NOMO-1 (cell line): ENCODE measurements at regions not wholly inside any gene's neighbourhood (a gene's known extent, or its start where the extent isn't known, plus 50 kb on each side); places are given as distances from the start of the nearest gene placed in this dataset.
"Not testable (repeated sequence)": the region's sequence is repeated elsewhere in the genome, so short reads cannot be mapped to it uniquely, and the experiment has no call there.

Experiments used
- DNase-seq, 2 experiments: peaks; one replicate each; lab custom pipeline; 2025; ENCODE audit not compliant: unreplicated experiment in 2 of 2; lab: John Stamatoyannopoulos, UW

DNA sequence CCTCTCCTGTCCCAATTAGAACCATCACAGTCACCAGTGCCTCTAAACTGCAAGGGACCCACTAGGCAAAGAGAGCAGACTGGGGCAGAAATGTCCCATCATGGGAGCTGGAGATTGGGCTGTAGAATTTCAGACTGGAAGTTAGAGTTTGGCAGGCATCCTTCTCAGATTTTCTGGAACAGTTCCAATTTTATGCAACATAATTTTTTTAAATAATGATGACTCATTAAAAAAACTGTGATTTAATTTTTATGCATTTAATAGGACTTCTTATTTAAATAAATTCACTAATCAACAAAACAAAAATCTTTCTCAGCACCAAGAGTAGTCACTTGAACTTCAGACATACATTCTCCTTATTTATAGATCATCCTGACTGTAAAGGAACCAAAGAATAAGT is 84.6 kb upstream of the SLC7A14 start:
- no peak for DNase-seq

DNA sequence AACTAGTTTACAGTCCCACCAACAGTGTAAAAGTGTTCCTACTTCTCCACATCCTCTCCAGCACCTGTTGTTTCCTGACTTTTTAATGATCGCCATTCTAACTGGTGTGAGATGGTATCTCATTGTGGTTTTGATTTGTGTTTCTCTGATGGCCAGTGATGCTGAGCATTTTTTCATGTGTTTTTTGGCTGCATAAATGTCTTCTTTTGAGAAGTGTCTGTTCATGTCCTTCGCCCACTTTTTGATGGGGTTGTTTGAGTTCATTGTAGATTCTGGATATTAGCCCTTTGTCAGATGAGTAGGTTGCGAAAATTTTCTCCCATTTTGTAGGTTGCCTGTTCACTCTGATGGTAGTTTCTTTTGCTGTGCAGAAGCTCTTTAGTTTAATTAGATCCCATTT is 77.1 kb upstream of the SLC7A14 start:
- not testable (repeated sequence) for DNase-seq

DNA sequence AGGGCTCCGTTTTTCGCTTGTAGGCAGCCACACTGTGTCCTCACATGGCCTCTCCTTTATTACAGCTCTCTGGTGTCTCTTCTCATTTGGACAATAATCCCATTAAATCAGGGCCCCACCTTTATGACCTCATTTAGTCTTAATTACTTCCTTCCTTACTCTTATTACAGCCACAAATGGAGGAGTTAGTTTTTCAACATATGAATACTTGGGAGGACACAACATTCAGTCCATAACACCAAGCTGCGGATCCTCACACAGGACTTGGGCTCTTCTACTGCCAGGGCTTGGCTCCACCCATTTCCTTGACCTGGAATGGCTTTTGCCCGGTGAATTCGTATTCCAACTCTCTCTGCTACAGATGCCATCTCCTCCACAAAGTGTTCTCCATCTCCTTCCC is 74.3 kb upstream of the SLC7A14 start:
- DNase-seq, result no peak

DNA sequence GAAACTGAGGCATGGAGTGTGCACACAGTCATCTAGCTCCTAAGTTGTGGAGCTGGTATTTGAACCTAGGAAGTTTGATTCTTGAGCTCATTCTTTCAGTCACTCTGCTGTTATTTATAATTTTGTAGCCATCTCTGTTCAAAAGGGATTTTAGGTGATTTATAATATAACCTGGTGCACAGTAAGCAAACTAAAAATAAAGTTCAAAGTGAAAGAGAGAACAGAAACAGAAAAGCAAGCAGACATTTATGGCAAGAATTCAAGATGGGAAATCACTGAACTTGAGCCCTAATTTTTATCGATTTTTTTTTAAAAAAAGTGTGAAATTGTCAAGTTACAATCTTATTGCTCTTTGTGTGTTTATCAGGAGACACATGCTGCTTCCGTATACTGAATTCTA is 71.4 kb upstream of the SLC7A14 start:
- no peak for DNase-seq

DNA sequence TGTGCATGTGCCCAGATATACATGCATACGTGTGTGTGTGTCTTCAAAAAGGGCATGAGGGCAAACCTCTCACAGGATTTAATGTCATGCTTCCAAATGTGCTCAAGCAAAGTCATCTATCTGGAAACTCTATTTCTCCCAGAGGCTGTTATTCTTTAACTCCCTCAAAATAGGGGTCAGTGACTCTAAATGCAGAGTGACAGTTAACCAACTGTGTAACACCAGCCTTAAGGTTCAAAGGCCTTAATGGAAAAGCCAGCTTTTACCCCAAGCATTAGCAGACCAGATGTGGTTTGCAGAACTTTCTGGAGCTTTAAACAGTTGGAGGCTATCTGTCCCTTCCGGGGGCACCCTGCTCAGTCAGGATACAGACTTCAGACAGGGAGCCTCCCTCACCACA is 70.4 kb upstream of the SLC7A14 start:
- DNase-seq, result no peak

DNA sequence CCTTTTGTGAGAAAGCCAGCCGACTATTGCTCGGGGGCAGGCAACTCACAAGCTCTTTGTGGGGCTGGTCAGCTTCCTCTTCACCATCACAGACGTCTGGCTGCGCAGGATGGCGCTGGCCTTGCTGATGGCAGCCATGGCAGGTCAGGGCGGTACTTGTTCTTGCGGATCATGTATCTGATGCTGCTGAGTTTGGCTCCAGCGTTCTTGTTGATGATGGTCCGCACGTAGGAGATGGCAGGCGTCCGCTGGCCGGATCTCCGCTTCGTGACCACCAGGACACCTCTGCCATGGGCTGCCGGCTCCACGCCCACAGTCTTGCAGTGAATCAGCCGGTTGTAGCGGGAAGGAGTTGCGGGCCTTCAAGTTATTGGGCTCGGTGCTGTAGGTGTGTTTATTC is 67.9 kb upstream of the SLC7A14 start:
- DNase-seq, result no peak

DNA sequence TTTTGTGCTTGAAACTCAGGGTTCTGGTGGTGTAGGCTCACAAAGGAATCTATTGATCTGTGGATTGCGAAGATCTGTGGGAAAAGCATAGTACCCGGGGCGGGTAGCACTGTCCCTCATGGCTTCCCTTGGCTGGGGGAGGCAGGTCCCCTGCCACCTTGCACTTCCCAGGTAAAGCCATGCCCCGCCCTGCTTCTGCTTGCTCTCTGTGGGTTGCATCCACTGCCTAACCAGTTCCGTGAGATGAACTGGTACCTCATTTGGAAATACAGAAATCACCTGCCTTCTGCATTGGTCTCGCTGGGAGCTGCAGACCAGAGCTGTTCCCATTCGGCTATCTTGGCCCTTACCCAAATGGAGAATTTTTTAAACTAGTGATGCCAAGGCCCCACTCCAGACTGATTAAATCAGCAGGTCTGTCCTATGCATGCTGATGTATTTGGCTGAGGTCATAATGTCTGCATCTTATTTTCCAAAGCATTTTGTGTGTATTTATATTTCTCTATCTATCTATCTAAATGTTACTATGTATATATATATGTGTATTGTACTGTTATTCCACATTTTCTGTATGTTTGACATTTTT is 65.5 kb upstream of the SLC7A14 start:
- DNase-seq, result no peak

DNA sequence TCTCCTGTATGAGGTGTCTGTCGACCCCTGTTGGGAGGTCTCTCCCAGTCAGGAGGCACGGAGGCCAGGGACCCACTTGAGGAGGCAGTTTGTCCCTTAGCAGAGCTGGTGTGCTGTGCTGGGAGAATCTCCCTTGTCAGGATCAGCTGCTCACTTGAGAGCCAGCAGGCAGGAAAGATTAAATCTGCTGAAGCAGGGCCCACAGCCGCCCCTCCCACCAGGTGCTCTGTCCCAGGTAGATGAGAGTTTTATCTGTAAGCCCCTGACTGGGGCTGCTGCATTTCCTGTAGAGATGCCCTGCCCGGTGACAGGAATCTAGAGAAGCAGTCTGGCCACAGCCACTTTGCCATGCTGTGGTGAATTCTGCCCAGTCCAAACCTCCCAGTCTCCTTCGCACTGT is 64.7 kb upstream of the SLC7A14 start:
- DNase-seq, result not testable (repeated sequence)

DNA sequence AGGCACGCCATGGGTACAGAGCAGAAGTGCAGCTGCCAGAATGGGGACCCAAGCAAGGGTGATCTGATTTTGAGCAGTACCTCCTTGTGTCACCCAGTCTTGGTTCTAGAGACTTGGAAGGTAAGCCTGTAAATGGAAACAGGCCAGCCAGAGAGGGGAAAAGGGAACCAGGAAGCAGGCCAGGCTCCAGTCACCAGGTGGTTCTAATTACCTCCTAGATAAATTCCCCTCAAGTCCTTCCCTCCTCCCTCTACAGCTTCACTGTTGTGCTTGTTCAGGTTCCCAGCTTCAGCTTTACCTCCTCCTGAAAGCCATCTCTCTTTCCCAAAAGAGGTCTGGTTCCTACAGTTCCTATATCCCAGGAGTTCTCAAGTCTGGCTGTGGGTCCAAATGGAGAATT is 58.8 kb upstream of the SLC7A14 start:
- DNase-seq, result no peak

DNA sequence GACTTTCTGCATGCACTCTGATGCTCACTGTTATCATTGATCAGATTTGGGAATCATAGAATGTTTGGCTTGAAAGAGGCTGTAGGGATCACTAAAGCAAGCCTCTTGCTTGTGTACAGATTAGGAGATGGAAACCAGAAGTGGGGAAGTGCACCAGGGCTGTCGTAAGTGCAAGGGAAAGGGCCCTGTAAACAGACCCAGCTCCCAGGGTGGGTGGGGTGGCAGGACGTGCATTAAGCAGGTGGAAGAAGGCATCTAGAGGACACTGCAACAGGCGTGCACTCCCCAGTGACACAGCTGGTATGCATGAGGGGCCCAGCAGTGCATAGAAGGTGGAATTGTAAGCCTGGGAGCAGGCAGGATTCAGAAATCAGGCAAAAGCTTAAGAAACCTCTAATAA is 58.0 kb upstream of the SLC7A14 start:
- DNase-seq, result no peak

DNA sequence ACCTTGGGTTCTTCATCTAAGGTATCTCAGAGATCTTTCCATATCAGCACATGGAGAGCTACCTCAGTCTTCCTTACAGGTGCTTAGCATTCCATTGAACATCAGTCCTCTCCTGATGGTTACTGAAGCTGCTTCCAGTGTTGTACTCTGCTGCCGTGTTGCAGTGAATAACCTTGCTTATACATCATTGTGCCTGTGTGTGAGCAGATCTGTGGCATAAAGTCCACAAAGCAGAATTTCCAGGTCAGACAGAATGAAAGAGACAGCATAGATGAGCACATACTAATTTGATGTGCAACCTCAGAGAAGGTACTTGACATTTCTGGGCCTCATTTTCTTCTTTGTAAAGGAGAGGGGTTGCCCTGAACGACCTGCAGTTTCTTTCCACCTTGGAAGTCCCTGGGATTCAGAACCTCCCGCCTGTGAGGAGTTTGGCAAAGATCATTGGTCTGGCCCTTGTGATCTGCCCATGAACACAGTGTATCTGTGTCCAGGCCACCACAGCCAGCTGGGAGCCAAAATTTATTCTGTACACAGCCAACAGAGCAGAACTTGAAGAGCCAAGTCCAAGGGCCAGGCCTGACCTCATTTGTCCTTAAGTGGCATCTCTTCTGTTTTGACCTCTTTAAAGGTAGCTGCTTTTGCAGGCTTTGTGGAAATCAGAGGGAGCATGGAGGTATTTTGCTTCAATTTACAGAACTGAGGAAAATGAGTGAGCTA is 57.2 kb upstream of the SLC7A14 start:
- no peak for DNase-seq

DNA sequence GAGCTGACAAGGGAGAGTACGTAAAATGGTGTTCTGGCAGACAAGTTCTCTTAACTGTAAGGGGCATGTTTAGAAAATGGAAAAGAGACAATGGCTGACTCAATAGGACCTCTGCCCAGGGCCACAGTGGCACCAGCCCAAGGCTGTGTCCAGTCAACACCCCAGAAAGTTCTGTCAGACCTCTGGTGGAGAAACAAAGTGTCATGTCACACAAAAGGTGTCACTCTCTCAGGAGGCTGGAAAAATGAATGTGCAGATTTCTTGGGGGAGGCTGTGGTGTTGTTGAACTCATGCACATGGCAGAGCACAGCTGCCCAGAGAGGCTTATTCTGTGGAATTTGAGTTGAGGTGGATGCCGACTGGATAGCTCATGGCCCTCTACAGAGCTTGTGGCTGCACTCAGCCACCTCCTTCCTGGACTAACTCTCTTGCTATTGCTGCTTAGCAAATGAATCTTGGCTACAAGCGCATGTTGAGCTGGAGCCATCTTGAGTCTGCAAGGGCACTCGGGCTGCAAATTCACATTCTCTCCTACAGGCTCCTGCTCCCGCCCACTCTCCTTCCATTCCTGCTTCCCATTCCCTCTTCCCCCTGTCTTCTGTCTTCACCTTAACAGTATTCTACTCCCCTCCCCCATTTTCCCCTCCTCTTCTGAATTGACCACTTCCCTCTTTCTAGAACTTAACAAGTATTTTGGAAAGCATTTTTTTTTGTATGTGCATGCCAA is 55.8 kb upstream of the SLC7A14 start:
- no peak for DNase-seq

DNA sequence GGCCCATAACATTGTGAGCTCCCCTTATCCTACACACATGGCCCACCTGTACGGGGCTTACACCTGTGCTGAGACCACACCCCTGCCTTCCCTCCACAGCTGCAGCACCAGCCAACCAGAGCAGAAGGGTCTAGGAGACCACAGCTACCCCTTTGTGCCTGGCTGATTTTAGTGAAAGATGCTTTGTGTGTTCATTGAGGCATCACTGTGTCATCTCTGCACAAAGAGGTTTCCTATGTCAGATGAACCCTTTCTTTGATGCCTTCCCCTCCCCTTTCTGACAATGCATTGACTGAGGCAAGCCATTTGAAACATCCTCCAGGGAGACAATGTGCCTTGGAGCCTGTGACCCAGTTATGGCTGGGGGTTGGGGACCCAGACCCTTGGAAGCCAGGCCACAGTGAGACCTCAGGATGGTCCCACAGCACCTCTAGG is 54.9 kb upstream of the SLC7A14 start:
- no peak for DNase-seq

DNA sequence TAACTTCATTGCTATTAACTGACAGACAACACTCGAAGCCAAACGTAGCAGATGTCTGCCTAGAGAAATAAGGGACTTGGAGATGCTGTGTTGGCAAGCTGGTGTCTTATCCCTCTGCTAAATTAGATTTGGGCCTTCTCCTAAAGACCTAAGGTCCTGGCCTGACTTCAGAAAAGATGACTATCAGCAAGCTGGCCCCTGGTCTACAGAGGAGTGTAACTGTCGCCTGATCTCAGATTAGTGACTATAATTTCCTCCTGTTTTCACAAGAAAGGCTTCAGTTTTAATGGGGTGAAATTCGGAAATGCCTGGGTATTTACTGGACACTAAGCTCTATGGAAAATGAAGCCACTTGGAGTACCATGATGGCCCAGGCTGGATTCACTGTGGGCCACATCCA is 53.1 kb upstream of the SLC7A14 start:
- no peak for DNase-seq

DNA sequence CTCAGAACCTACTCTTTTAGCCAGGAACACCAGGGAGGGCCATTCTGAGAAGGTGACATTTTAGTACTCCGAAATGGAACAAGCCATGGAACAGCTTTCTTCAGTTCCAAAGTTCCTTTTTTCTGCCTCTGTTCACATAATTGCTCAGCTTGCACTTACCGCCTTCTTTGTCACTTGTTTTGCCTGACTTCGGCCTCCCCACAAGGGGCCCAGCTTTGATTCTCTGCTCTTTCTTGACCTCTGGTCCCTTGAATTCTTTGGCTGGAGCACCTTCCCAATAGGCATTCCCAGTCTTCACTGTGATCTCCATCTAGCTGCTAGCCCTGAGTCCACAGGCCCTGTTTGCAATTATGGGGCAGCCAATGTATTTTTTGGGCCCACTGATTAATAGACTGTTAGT is 51.4 kb upstream of the SLC7A14 start:
- no peak for DNase-seq

DNA sequence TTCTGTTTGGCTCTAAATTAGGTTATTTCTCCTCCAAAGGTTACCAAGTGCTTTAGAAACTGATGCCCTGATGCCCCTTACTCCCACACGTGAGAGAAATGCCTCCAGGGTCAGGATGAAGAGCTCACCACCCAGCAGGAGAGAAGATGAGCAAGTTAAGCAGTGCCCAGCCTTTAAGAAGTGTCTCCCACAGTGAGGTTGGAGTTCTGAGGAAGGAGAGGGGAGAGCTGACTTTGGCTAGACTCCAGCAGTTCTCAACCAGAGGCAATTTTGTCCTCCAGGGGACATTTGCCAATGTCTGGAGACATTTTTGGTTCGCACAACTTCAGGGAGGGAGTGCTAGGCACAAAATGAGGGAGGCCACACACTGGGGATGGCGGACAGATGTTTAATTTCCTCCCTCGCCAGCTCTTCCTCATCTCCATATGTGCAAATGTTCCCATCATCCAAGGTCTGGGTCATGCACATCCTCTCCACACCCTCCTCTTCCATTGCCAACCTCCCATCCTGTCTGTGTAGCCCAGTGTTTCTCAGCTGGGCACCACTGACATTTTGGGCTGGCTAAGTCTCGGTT is 50.6 kb upstream of the SLC7A14 start:
- no peak for DNase-seq
